ENCODE measurements at regions not wholly inside any gene's neighbourhood (a gene's known extent, or its start where the extent isn't known, plus 50 kb on each side); places are given as distances from the start of the nearest gene placed in this dataset.

DNA sequence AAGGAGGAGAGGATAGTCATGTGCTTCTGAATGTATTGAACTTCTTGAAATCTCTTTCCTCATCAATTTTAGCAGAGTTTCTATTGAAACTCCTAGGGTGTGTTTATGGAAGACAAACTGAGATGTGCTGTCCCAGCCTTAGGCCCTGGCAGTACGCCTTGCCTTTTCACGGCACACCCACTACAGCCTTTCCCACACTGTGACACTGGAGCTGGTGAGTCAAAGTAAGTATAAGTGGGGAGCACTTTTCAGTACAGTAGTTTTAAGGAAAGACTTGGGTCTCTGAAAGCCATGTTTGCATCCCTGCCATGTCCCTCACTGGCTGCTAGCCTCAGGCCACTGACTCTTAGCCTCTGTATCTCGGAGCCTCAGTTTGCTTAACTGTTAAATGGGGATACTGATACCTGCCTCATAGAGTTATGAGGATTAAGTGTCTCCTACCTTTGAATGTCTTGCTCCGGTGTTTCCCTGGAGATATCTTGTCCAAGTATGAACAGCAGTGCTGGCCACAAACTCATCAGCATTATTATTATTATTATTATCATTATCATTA, 144.7 kb upstream of the CRHR1 start:
- TF ChIP-seq CEBPB (IDR thresholded peaks at IDR 0.05; ENCODE audit: low read depth, low read length) (no peak), CHD1 (IDR thresholded peaks at IDR 0.05; ENCODE audit: low read depth, low read length) (no peak)
